ENCODE measurements at regions not wholly inside any gene's neighbourhood (a gene's known extent, or its start where the extent isn't known, plus 50 kb on each side); places are given as distances from the start of the nearest gene placed in this dataset.

DNA sequence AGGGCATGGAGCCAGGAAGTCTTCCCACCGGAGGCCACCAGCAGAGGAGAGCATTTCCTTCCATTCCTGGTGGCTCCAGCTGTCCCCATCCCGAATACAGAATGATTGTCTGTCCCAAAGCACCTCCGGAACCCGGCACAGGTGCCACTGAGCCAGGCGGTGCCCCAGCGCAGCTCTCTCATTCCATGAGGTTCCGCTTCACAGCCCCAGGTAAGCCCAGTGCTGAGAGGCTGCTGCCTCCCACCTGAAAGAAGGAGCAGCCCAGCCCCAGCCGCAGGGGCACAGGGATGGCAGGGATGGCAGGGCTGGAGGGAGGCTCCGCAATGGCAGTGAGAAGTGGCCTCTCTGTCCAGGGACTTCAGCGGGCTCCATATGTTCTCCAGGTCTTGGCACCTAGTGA is 162.1 kb upstream of the TCERG1L start:
- Mint-ChIP-seq H3K4me3 (ENCODE audit: unreplicated experiment) (no peak overlapping the region), H3K4me1 (ENCODE audit: low read depth, unreplicated experiment) (peaks cover 8% of the 10 kb centered on the region), H3K27me3 (ENCODE audit: unreplicated experiment) (peaks cover 3% of the 10 kb centered on the region), H3K9me3 (ENCODE audit: unreplicated experiment) (peaks cover 12% of the 10 kb centered on the region), H3K36me3 (ENCODE audit: unreplicated experiment) (peaks cover 4% of the 10 kb centered on the region), H3K27ac (ENCODE audit: unreplicated experiment) (no peak overlapping the region)
- no peak for DNase-seq
- no peak for TF ChIP-seq CTCF (IDR thresholded peaks at IDR 0.05; ENCODE audit: partially characterized antibody, unreplicated experiment)

- H3K36me3 Mint-ChIP-seq (ENCODE audit: unreplicated experiment) = peaks cover 4% of the 10 kb centered on the region
- peaks cover 12% of the 10 kb centered on the region for H3K9me3 Mint-ChIP-seq (ENCODE audit: unreplicated experiment)
Observed at GRCh38 chr10:131474416-131474815, 162.9 kb upstream of the TCERG1L start.

GRCh38 chr10:131475043-131475442 is 163.5 kb upstream of the TCERG1L start:
- no peak for DNase-seq
- peaks cover 8% of the 10 kb centered on the region for H3K4me1 Mint-ChIP-seq (ENCODE audit: low read depth, unreplicated experiment)
- no peak for TF ChIP-seq CTCF (IDR thresholded peaks at IDR 0.05; ENCODE audit: partially characterized antibody, unreplicated experiment)
- H3K9me3 Mint-ChIP-seq (ENCODE audit: unreplicated experiment) = peaks cover 12% of the 10 kb centered on the region
- H3K4me3 Mint-ChIP-seq (ENCODE audit: unreplicated experiment) = no peak overlapping the region
- no peak overlapping the region for H3K27ac Mint-ChIP-seq (ENCODE audit: unreplicated experiment)
- peaks cover 4% of the 10 kb centered on the region for H3K36me3 Mint-ChIP-seq (ENCODE audit: unreplicated experiment)
- peaks cover 7% of the 10 kb centered on the region for H3K27me3 Mint-ChIP-seq (ENCODE audit: unreplicated experiment)

More at GRCh38 chr10:131474416-131474815, 162.9 kb upstream of the TCERG1L start:
- Mint-ChIP-seq H3K27ac (ENCODE audit: unreplicated experiment) (no peak overlapping the region), H3K4me3 (ENCODE audit: unreplicated experiment) (no peak overlapping the region), H3K27me3 (ENCODE audit: unreplicated experiment) (peaks cover 7% of the 10 kb centered on the region), H3K4me1 (ENCODE audit: low read depth, unreplicated experiment) (peaks cover 8% of the 10 kb centered on the region)
- TF ChIP-seq CTCF (IDR thresholded peaks at IDR 0.05; ENCODE audit: partially characterized antibody, unreplicated experiment) = no peak
- DNase-seq = no peak

- peaks cover 8% of the 10 kb centered on the region for H3K4me1 Mint-ChIP-seq (ENCODE audit: low read depth, unreplicated experiment)
- H3K36me3 Mint-ChIP-seq (ENCODE audit: unreplicated experiment) = peaks cover 4% of the 10 kb centered on the region
- H3K27me3 Mint-ChIP-seq (ENCODE audit: unreplicated experiment) = peaks cover 9% of the 10 kb centered on the region
- no peak for TF ChIP-seq CTCF (IDR thresholded peaks at IDR 0.05; ENCODE audit: partially characterized antibody, unreplicated experiment)
- no peak overlapping the region for H3K4me3 Mint-ChIP-seq (ENCODE audit: unreplicated experiment)
- H3K9me3 Mint-ChIP-seq (ENCODE audit: unreplicated experiment) = peaks cover 12% of the 10 kb centered on the region
- no peak for DNase-seq
- H3K27ac Mint-ChIP-seq (ENCODE audit: unreplicated experiment) = no peak overlapping the region
Observed at GRCh38 chr10:131475803-131476202, 164.3 kb upstream of the TCERG1L start.

- H3K27me3 Mint-ChIP-seq (ENCODE audit: unreplicated experiment) = peaks cover 9% of the 10 kb centered on the region
- peaks cover 8% of the 10 kb centered on the region for H3K4me1 Mint-ChIP-seq (ENCODE audit: low read depth, unreplicated experiment)
- peaks cover 4% of the 10 kb centered on the region for H3K36me3 Mint-ChIP-seq (ENCODE audit: unreplicated experiment)
- peaks cover 12% of the 10 kb centered on the region for H3K9me3 Mint-ChIP-seq (ENCODE audit: unreplicated experiment)
- H3K27ac Mint-ChIP-seq (ENCODE audit: unreplicated experiment) = no peak overlapping the region
- H3K4me3 Mint-ChIP-seq (ENCODE audit: unreplicated experiment) = no peak overlapping the region
- no peak for TF ChIP-seq CTCF (IDR thresholded peaks at IDR 0.05; ENCODE audit: partially characterized antibody, unreplicated experiment)
- no peak for DNase-seq
Observed at GRCh38 chr10:131477457-131478121, 166.1 kb upstream of the TCERG1L start.
